ENCODE measurements at regions not wholly inside any gene's neighbourhood (a gene's known extent, or its start where the extent isn't known, plus 50 kb on each side); places are given as distances from the start of the nearest gene placed in this dataset.

DNA sequence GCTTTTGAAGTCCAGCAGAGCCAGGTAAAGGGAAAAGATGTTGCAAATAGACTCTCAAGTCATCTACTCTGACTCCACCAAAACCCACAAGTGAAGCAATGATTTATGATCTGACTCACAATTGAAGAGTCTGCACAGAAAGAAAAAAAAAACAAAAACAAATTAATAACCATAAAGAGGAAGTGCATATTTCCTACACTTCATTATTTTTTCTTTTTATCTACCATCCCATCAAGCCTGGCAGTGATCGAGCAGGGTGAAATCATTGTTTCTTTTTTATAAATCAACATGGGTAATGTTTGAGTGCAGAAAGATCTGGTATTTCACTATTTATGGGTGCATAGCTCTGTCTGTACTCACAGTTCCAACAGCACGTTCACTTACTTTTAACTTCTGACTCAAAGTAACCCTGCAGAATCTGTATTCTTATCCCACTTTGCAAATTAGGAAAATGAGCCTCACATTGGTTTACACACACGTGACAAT lies 829.0 kb downstream of the TNS3 start:
- DNase-seq (ENCODE audit: low read depth in 1 of 2, low spot score in 2 of 2), result no peak
- H2BK15ac ChIP-seq (ENCODE audit: low read length), result no peak overlapping the region
- H4K91ac ChIP-seq (replicated peaks; ENCODE audit: insufficient read length, low read length), result no peak overlapping the region
- H2BK20ac ChIP-seq (ENCODE audit: low read length), result no peak overlapping the region
- no peak overlapping the region for H3K4ac ChIP-seq (replicated peaks; ENCODE audit: insufficient read length, low read depth, low read length)
- peaks cover 0 to 2% (median 0%) of the 10 kb centered on the region in 4 experiments; a peak in 1 of 7 replicates for H3K27me3 ChIP-seq (replicated peaks in 1 of 4; ENCODE audit: control insufficient read depth in 3 of 4, extremely low read depth in 1 of 4, insufficient read depth in 3 of 4, low read length in 3 of 4)
- H3K4me2 ChIP-seq (ENCODE audit: insufficient read depth in 1 of 2, low read depth in 2 of 2, low read length in 2 of 2), result no peak overlapping the region
- H3K56ac ChIP-seq (replicated peaks; ENCODE audit: insufficient read length, low read depth, low read length), result no peak overlapping the region
- no peak overlapping the region for H2BK5ac ChIP-seq (ENCODE audit: low read depth, low read length)
- ChIA-PET CTCF (ENCODE audit: partially characterized antibody) (interaction anchor here (1.1 kb wide), 1 partner anchor 33 kb away, joined by 3 read pairs; no protein-coding TSS in a partner anchor), POLR2A (ENCODE audit: partially characterized antibody) (no interaction called here)
- H3K23me2 ChIP-seq (ENCODE audit: low read depth, low read length), result no peaks in the 10 kb centered on the region
- H4K20me1 ChIP-seq (replicated peaks in 1 of 2; ENCODE audit: control insufficient read depth in 1 of 2, insufficient read depth in 2 of 2, low read length in 2 of 2), result no peaks in the 10 kb centered on the region
- no peaks in the 10 kb centered on the region for H3K79me2 ChIP-seq (ENCODE audit: control insufficient read depth in 1 of 2, insufficient read depth in 2 of 2, low read length in 2 of 2)
- H3K23ac ChIP-seq (ENCODE audit: insufficient read length), result no peak overlapping the region
- no peaks in the 10 kb centered on the region for H3K79me1 ChIP-seq (ENCODE audit: low read depth, low read length)
- no peak overlapping the region for H3K27ac ChIP-seq (ENCODE audit: low read depth, low read length)
- H3K4me1 ChIP-seq (replicated peaks in 1 of 4; ENCODE audit: control insufficient read depth in 3 of 4, insufficient read depth in 4 of 4, low read length in 3 of 4), result no peaks in the 10 kb centered on the region
- 90% methylated on average over 3 of the region's 3 CpGs; no CpG with 5 or more reads in 1 of the 2 experiments for WGBS, 2 experiments (ENCODE audit: extremely low coverage in 1 of 2, insufficient coverage in 1 of 2, insufficient read length in 1 of 2, insufficient replicate concordance in 2 of 2, low coverage in 1 of 2, low lambda C conversion rate in 2 of 2, missing lambda C conversion rate in 1 of 2)
- no peak overlapping the region for H3K9ac ChIP-seq (replicated peaks in 1 of 4; ENCODE audit: extremely low read depth in 1 of 4, low read depth in 3 of 4, low read length in 3 of 4)
- no peak overlapping the region for H3K18ac ChIP-seq (ENCODE audit: extremely low read depth, low read length)
- H2AK5ac ChIP-seq (ENCODE audit: low read depth, low read length), result no peak overlapping the region
- H3K14ac ChIP-seq (ENCODE audit: insufficient read length), result no peak overlapping the region
- no peak overlapping the region for H2BK12ac ChIP-seq (ENCODE audit: low read depth, low read length)
- H3K36me3 ChIP-seq (ENCODE audit: control insufficient read depth in 2 of 4, insufficient read depth in 4 of 4, low read length in 3 of 4), result no peaks in the 10 kb centered on the region
- no peaks in the 10 kb centered on the region for H3K9me3 ChIP-seq (ENCODE audit: insufficient read depth in 2 of 2, low read depth in 1 of 2, low read length in 1 of 2)
- no peak overlapping the region for H2AFZ ChIP-seq (ENCODE audit: low read length)
- no peak overlapping the region for H4K5ac ChIP-seq (ENCODE audit: insufficient read length, low read depth, low read length)
- no peak overlapping the region for H2BK120ac ChIP-seq (replicated peaks; ENCODE audit: low read depth, low read length)
- H3K4me3 ChIP-seq (ENCODE audit: extremely low read depth in 1 of 4, insufficient read depth in 2 of 4, low read depth in 3 of 4, low read length in 4 of 4), result no peak overlapping the region
- FAIRE-seq, result no peak
- H4K8ac ChIP-seq (ENCODE audit: extremely low read depth, insufficient read depth, low read length), result no peak overlapping the region
- no peak for TF ChIP-seq SIRT6 (IDR thresholded peaks at IDR 0.05; ENCODE audit: low read length)
- no peak for TF ChIP-seq SUZ12 (IDR thresholded peaks at IDR 0.05; ENCODE audit: low read length)
- TF ChIP-seq TAF1 (IDR thresholded peaks at IDR 0.05; ENCODE audit: low read depth, low read length), result no peak
- no peak for TF ChIP-seq SP2 (IDR thresholded peaks at IDR 0.05; ENCODE audit: low read length)
- no peak for TF ChIP-seq CTBP2 (IDR thresholded peaks at IDR 0.05; ENCODE audit: borderline replicate concordance, insufficient read depth, insufficient read length, low read length)
- TF ChIP-seq, protein P1, sequence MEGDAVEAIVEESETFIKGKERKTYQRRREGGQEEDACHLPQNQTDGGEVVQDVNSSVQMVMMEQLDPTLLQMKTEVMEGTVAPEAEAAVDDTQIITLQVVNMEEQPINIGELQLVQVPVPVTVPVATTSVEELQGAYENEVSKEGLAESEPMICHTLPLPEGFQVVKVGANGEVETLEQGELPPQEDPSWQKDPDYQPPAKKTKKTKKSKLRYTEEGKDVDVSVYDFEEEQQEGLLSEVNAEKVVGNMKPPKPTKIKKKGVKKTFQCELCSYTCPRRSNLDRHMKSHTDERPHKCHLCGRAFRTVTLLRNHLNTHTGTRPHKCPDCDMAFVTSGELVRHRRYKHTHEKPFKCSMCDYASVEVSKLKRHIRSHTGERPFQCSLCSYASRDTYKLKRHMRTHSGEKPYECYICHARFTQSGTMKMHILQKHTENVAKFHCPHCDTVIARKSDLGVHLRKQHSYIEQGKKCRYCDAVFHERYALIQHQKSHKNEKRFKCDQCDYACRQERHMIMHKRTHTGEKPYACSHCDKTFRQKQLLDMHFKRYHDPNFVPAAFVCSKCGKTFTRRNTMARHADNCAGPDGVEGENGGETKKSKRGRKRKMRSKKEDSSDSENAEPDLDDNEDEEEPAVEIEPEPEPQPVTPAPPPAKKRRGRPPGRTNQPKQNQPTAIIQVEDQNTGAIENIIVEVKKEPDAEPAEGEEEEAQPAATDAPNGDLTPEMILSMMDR (IDR thresholded peaks at IDR 0.05; ENCODE audit: control extremely low read depth in 1 of 3, insufficient read depth in 1 of 3, low read depth in 1 of 3, low read length in 3 of 3), result no peak
- no peak for TF ChIP-seq CREB1 (IDR thresholded peaks at IDR 0.05)
- TF ChIP-seq FOSL1 (IDR thresholded peaks at IDR 0.05; ENCODE audit: insufficient read depth, low read depth, low read length), result no peak
- TF ChIP-seq CHD2 (IDR thresholded peaks at IDR 0.05; ENCODE audit: low read length), result no peak
- TF ChIP-seq NANOG (IDR thresholded peaks at IDR 0.05; ENCODE audit: insufficient read depth, low read depth, low read length, poor library complexity, severe bottlenecking), result no peak
- no peak for TF ChIP-seq HDAC2 (IDR thresholded peaks at IDR 0.05; ENCODE audit: borderline replicate concordance in 1 of 2, low read depth in 2 of 2, low read length in 2 of 2)
- TF ChIP-seq RBBP5 (IDR thresholded peaks at IDR 0.05; ENCODE audit: borderline replicate concordance, low read depth, low read length), result no peak

Data from H1 (cell line).